ENCODE measurements at regions not wholly inside any gene's neighbourhood (a gene's known extent, or its start where the extent isn't known, plus 50 kb on each side); places are given as distances from the start of the nearest gene placed in this dataset.

GRCh38 chr22:22745225-22746060, 101.0 kb downstream of the GGTLC2 start:
- POLR2A ChIA-PET (ENCODE audit: low non-redundant PET), result no interaction called here
- DNase-seq (ENCODE audit: low spot score), result no peak
- no peak for TF ChIP-seq CTCF (conservative IDR thresholded peaks at IDR 0.05; ENCODE audit: low read depth)
- H3K27ac ChIP-seq, result no peak overlapping the region
- CTCF ChIA-PET, result interaction anchor here (1.4 kb wide), 1 partner anchor 8 kb away, joined by 6 read pairs; no protein-coding TSS in a partner anchor

GRCh38 chr22:22746061-22746962, 101.9 kb downstream of the GGTLC2 start:
- ChIA-PET CTCF (no interaction called here), POLR2A (ENCODE audit: low non-redundant PET) (no interaction called here)
- no peak for TF ChIP-seq CTCF (conservative IDR thresholded peaks at IDR 0.05; ENCODE audit: low read depth)
- H3K27ac ChIP-seq, result no peak overlapping the region
- no peak for DNase-seq (ENCODE audit: low spot score)

GRCh38 chr22:22746963-22747933, 102.8 kb downstream of the GGTLC2 start:
- ChIA-PET CTCF (interaction anchor here (0.6 kb wide), 1 partner anchor 966 kb away, joined by 4 read pairs; no protein-coding TSS in a partner anchor), POLR2A (ENCODE audit: low non-redundant PET) (no interaction called here)
- no peak for TF ChIP-seq CTCF (conservative IDR thresholded peaks at IDR 0.05; ENCODE audit: low read depth)
- no peak overlapping the region for H3K27ac ChIP-seq
- DNase-seq (ENCODE audit: low spot score), result no peak

- ChIA-PET CTCF (interaction anchor here (0.6 kb wide), 1 partner anchor 965 kb away, joined by 4 read pairs; no protein-coding TSS in a partner anchor), POLR2A (ENCODE audit: low non-redundant PET) (no interaction called here)
- no peak for DNase-seq (ENCODE audit: low spot score)
- H3K27ac ChIP-seq, result no peak overlapping the region
- peak; percentile 38 for TF ChIP-seq CTCF (conservative IDR thresholded peaks at IDR 0.05; ENCODE audit: low read depth)
These were observed 103.9 kb downstream of the GGTLC2 start for GRCh38 chr22:22748297-22748743.

- no peak overlapping the region for H3K27ac ChIP-seq
- no peak for TF ChIP-seq CTCF (conservative IDR thresholded peaks at IDR 0.05; ENCODE audit: low read depth)
- DNase-seq (ENCODE audit: low spot score), result no peak
- ChIA-PET CTCF (no interaction called here), POLR2A (ENCODE audit: low non-redundant PET) (no interaction called here)
These were observed 104.3 kb downstream of the GGTLC2 start for GRCh38 chr22:22748756-22749155.

Measured in RWPE1 (cell line).